ENCODE measurements at regions not wholly inside any gene's neighbourhood (a gene's known extent, or its start where the extent isn't known, plus 50 kb on each side); places are given as distances from the start of the nearest gene placed in this dataset.

DNA sequence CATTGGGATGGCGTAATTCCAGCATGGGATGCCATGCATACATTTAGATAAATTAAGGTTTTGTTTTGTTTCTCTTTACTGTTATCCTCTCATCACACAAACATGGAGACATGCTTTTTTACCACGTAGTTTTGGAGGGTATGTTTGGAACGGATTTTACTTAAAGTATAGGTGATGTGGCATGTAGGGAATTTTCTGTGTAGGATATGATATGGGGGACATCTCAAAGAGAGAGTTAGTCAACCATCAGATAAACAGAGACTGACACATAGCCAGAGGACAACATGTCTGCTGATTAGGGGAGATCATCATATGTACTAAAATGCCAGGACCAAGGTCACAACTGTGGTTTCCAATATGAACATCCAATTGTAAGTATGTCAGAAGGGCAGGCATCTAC is 503.9 kb downstream of the HAPSTR1 start:
- Histone ChIP-seq H3K79me2 (ENCODE audit: low read length) (no peaks in the 10 kb centered on the region), H3F3A (ENCODE audit: insufficient read depth, low read length) (no peaks in the 10 kb centered on the region), H2AFZ (ENCODE audit: low read length) (no peak overlapping the region), H3K4me2 (ENCODE audit: low read depth, low read length) (no peak overlapping the region), H3K9me2 (replicated peaks; ENCODE audit: insufficient read depth, low read length) (no peaks in the 10 kb centered on the region), H3K27me3 (replicated peaks; ENCODE audit: insufficient read depth, low read length) (no peaks in the 10 kb centered on the region), H3K27ac (ENCODE audit: low read length) (no peak overlapping the region), H3K9ac (ENCODE audit: low read length) (no peak overlapping the region), H4K20me1 (ENCODE audit: insufficient read depth, low read length) (no peaks in the 10 kb centered on the region), H3K36me3 (replicated peaks; ENCODE audit: insufficient read depth, low read length) (no peaks in the 10 kb centered on the region), H3K4me1 (ENCODE audit: low read length) (no peaks in the 10 kb centered on the region), H3K9me3 (replicated peaks; ENCODE audit: insufficient read depth, low read length) (no peaks in the 10 kb centered on the region), H3K4me3 (ENCODE audit: low read length) (no peak overlapping the region)
- DNase-seq: no peak
- TF ChIP-seq, protein P1, sequence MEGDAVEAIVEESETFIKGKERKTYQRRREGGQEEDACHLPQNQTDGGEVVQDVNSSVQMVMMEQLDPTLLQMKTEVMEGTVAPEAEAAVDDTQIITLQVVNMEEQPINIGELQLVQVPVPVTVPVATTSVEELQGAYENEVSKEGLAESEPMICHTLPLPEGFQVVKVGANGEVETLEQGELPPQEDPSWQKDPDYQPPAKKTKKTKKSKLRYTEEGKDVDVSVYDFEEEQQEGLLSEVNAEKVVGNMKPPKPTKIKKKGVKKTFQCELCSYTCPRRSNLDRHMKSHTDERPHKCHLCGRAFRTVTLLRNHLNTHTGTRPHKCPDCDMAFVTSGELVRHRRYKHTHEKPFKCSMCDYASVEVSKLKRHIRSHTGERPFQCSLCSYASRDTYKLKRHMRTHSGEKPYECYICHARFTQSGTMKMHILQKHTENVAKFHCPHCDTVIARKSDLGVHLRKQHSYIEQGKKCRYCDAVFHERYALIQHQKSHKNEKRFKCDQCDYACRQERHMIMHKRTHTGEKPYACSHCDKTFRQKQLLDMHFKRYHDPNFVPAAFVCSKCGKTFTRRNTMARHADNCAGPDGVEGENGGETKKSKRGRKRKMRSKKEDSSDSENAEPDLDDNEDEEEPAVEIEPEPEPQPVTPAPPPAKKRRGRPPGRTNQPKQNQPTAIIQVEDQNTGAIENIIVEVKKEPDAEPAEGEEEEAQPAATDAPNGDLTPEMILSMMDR (IDR thresholded peaks at IDR 0.05; ENCODE audit: low read length): no peak
- TF ChIP-seq EZH2phosphoT487 (IDR thresholded peaks at IDR 0.05; ENCODE audit: low read length): no peak
- no peak for TF ChIP-seq EZH2 (optimal IDR thresholded peaks at IDR 0.05; ENCODE audit: low read depth, low read length)

DNA sequence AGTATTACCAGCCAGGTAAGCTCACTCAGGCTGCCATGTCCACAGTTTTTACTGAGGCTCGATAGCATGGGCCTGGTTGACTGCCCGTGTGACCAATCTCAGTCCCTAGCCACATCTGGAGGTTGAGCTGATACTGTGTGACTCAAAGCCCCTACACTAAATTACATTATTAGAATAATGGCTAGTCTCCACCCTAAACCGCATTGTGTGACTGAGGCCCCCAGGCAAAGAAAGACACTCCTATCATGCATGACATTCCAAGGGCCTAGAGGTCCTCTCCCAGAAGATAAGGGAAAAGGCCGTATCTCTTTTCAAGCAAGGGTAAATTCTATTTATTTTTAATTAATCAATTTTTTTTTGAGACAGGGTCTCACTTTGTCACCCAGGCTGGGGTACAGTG is 505.3 kb downstream of the HAPSTR1 start:
- Histone ChIP-seq H3K4me1 (ENCODE audit: low read length) (no peaks in the 10 kb centered on the region), H3K36me3 (replicated peaks; ENCODE audit: insufficient read depth, low read length) (no peaks in the 10 kb centered on the region), H3K4me2 (ENCODE audit: low read depth, low read length) (no peak overlapping the region), H3F3A (ENCODE audit: insufficient read depth, low read length) (no peaks in the 10 kb centered on the region), H3K9me2 (replicated peaks; ENCODE audit: insufficient read depth, low read length) (no peaks in the 10 kb centered on the region), H3K27ac (ENCODE audit: low read length) (no peak overlapping the region), H3K27me3 (replicated peaks; ENCODE audit: insufficient read depth, low read length) (no peaks in the 10 kb centered on the region), H3K9ac (ENCODE audit: low read length) (no peak overlapping the region), H3K79me2 (ENCODE audit: low read length) (no peaks in the 10 kb centered on the region), H2AFZ (ENCODE audit: low read length) (no peak overlapping the region), H3K4me3 (ENCODE audit: low read length) (no peak overlapping the region), H4K20me1 (ENCODE audit: insufficient read depth, low read length) (no peaks in the 10 kb centered on the region), H3K9me3 (replicated peaks; ENCODE audit: insufficient read depth, low read length) (no peaks in the 10 kb centered on the region)
- no peak for DNase-seq
- no peak for TF ChIP-seq EZH2 (optimal IDR thresholded peaks at IDR 0.05; ENCODE audit: low read depth, low read length)
- TF ChIP-seq, protein P1 (IDR thresholded peaks at IDR 0.05; ENCODE audit: low read length): no peak
- no peak for TF ChIP-seq EZH2phosphoT487 (IDR thresholded peaks at IDR 0.05; ENCODE audit: low read length)

DNA sequence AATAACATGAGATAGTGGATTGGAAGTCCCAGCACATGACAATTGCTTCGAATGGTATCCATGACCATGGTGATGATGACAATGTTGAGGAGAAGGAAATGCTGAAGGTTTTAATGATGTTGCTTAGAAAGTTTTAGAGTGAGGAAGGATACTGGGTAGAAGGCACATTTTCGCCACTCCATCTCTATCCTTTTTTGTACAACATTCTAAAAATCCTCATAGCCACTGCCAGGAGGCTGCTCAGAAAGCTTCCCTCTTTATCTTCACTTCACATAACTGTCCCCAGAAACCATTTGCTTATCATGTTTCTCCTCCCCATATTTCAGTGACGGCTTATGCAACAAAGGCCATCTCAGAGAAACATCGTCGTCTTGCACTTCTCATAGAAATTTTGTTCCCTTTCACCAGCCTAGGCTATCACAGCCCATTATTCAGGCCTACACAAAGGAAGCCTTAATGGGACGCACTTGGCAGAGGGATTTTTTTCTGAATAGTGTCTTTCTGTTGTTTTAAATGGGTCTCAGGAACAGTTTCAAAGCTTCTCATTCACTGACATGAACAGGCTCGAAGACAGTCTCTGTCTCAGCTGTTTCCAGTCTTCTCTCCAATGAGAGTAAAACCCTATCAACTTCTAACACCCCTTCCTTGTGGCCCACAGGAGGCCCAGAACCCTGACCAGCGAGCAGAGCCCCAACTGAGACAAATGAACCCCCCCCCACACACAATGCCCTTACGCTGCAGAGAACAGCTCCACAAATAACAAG is 506.7 kb downstream of the HAPSTR1 start:
- Histone ChIP-seq H3F3A (ENCODE audit: insufficient read depth, low read length) (no peaks in the 10 kb centered on the region), H3K9me3 (replicated peaks; ENCODE audit: insufficient read depth, low read length) (no peaks in the 10 kb centered on the region), H3K4me2 (ENCODE audit: low read depth, low read length) (no peak overlapping the region), H3K36me3 (replicated peaks; ENCODE audit: insufficient read depth, low read length) (no peaks in the 10 kb centered on the region), H3K9me2 (replicated peaks; ENCODE audit: insufficient read depth, low read length) (no peaks in the 10 kb centered on the region), H3K9ac (ENCODE audit: low read length) (no peak overlapping the region), H2AFZ (ENCODE audit: low read length) (no peak overlapping the region), H3K79me2 (ENCODE audit: low read length) (no peaks in the 10 kb centered on the region), H3K4me1 (ENCODE audit: low read length) (no peaks in the 10 kb centered on the region), H4K20me1 (ENCODE audit: insufficient read depth, low read length) (no peaks in the 10 kb centered on the region), H3K27me3 (replicated peaks; ENCODE audit: insufficient read depth, low read length) (no peaks in the 10 kb centered on the region), H3K27ac (ENCODE audit: low read length) (no peak overlapping the region), H3K4me3 (ENCODE audit: low read length) (no peak overlapping the region)
- TF ChIP-seq, protein P1 (IDR thresholded peaks at IDR 0.05; ENCODE audit: low read length): no peak
- no peak for TF ChIP-seq EZH2 (optimal IDR thresholded peaks at IDR 0.05; ENCODE audit: low read depth, low read length)
- TF ChIP-seq EZH2phosphoT487 (IDR thresholded peaks at IDR 0.05; ENCODE audit: low read length): no peak
- DNase-seq: no peak
